ENCODE measurements at regions not wholly inside any gene's neighbourhood (a gene's known extent, or its start where the extent isn't known, plus 50 kb on each side); places are given as distances from the start of the nearest gene placed in this dataset.

GRCh38 chr18:48488388-48488850 is 50.4 kb upstream of the CTIF start:
- BruUV-seq (replicated peaks) = no TSS peak
- Histone ChIP-seq H3K27me3 (ENCODE audit: control insufficient read depth, insufficient read depth, low read length) (no peaks in the 10 kb centered on the region), H3K9me3 (ENCODE audit: control insufficient read depth, insufficient read depth, low read depth, low read length) (no peaks in the 10 kb centered on the region), H3K4me3 (ENCODE audit: low read depth in 2 of 2, low read length in 2 of 2) (no peak overlapping the region), H3K36me3 (ENCODE audit: control insufficient read depth, insufficient read depth, low read length) (no peaks in the 10 kb centered on the region), H3K27ac (ENCODE audit: low read length) (peak overlapping the region; percentile 76), H3K4me1 (ENCODE audit: control insufficient read depth, insufficient read depth, low read length) (peaks cover 5% of the 10 kb centered on the region)
- DNase-seq (ENCODE audit: low read depth, low spot score) (peak; percentile 27), ATAC-seq (peak; percentile 96)
- ChIA-PET CTCF (no interaction called here), POLR2A (no interaction called here)
- in situ Hi-C loops (cut with HindIII; ENCODE audit: low pct_unique_long_range_greater_than_20kb, low sequenced_read_pairs) (no loop called here), intact Hi-C loops (cut with micrococcal nuclease; ENCODE audit: unreplicated experiment) (no loop called here)
- TF ChIP-seq POLR2AphosphoS5 (IDR thresholded peaks at IDR 0.05; ENCODE audit: low read depth, low read length) (peak; percentile 51; the same call in 1 of the 2 replicates), CTCF (IDR thresholded peaks at IDR 0.05) (no peak), TCF7L2 (IDR thresholded peaks at IDR 0.05; ENCODE audit: low read depth, low read length) (peak; percentile 46; the same call in 1 of the 2 replicates), SIN3A (IDR thresholded peaks at IDR 0.05; ENCODE audit: borderline replicate concordance, insufficient read depth, low read depth, low read length) (no peak)

GRCh38 chr18:48486754-48487153 is 52.1 kb upstream of the CTIF start:
- ChIA-PET POLR2A (no interaction called here), CTCF (no interaction called here)
- ATAC-seq (no peak; the same call in 1 of the 2 replicates), DNase-seq (ENCODE audit: low read depth, low spot score) (no peak)
- Histone ChIP-seq H3K36me3 (ENCODE audit: control insufficient read depth, insufficient read depth, low read length) (no peaks in the 10 kb centered on the region), H3K4me1 (ENCODE audit: control insufficient read depth, insufficient read depth, low read length) (peaks cover 5% of the 10 kb centered on the region), H3K9me3 (ENCODE audit: control insufficient read depth, insufficient read depth, low read depth, low read length) (no peaks in the 10 kb centered on the region), H3K4me3 (ENCODE audit: low read depth in 2 of 2, low read length in 2 of 2) (no peak overlapping the region), H3K27me3 (ENCODE audit: control insufficient read depth, insufficient read depth, low read length) (no peaks in the 10 kb centered on the region), H3K27ac (ENCODE audit: low read length) (peak overlapping the region; percentile 23; the same call in 1 of the 2 replicates)
- intact Hi-C loops (cut with micrococcal nuclease; ENCODE audit: unreplicated experiment) (no loop called here), in situ Hi-C loops (cut with HindIII; ENCODE audit: low pct_unique_long_range_greater_than_20kb, low sequenced_read_pairs) (no loop called here)
- BruUV-seq (replicated peaks) = no TSS peak
- TF ChIP-seq POLR2AphosphoS5 (IDR thresholded peaks at IDR 0.05; ENCODE audit: low read depth, low read length) (no peak), REST (IDR thresholded peaks at IDR 0.05; ENCODE audit: insufficient read depth in 1 of 2, low read depth in 2 of 2, low read length in 1 of 2) (no peak), CTCF (IDR thresholded peaks at IDR 0.05) (no peak)

All from Panc1 (cell line).